ENCODE measurements at regions not wholly inside any gene's neighbourhood (a gene's known extent, or its start where the extent isn't known, plus 50 kb on each side); places are given as distances from the start of the nearest gene placed in this dataset.

GRCh38 chr13:111640476-111640875, 320.0 kb downstream of the TEX29 start:
- Histone ChIP-seq H3K4me1 (ENCODE audit: control insufficient read depth, extremely low read depth, insufficient read depth, low read length) (no peaks in the 10 kb centered on the region), H3K4me3 (ENCODE audit: control insufficient read depth in 2 of 3, extremely low read depth in 1 of 3, insufficient read depth in 2 of 3, low read depth in 1 of 3, low read length in 3 of 3) (no peak overlapping the region), H3K27me3 (ENCODE audit: control insufficient read depth, extremely low read depth, insufficient read depth, low read length) (no peaks in the 10 kb centered on the region), H3K9me1 (ENCODE audit: control insufficient read depth, extremely low read depth, insufficient read depth, low read length) (no peaks in the 10 kb centered on the region), H3K36me3 (ENCODE audit: control insufficient read depth in 2 of 2, extremely low read depth in 1 of 2, insufficient read depth in 2 of 2, low read length in 2 of 2) (no peaks in the 10 kb centered on the region), H4K20me1 (ENCODE audit: control insufficient read depth, extremely low read depth, insufficient read depth, low read length) (no peaks in the 10 kb centered on the region), H3K9me3 (ENCODE audit: control insufficient read depth, low read depth, low read length) (peaks cover 3% of the 10 kb centered on the region), H3K79me2 (ENCODE audit: control insufficient read depth, insufficient read depth, low read length) (no peaks in the 10 kb centered on the region), H3K4me2 (ENCODE audit: control insufficient read depth, extremely low read depth, insufficient read depth, low read depth, low read length) (no peak overlapping the region), H3K27ac (ENCODE audit: control insufficient read depth, insufficient read depth, low read length) (no peak overlapping the region), H3K9ac (ENCODE audit: control insufficient read depth, extremely low read depth, insufficient read depth, low read length) (no peak overlapping the region), H2AFZ (ENCODE audit: control insufficient read depth, low read length) (no peak overlapping the region)
- dilution Hi-C loops (cut with MboI; ENCODE audit: extremely low pct_ligation_motif_present, low sequenced_read_pairs) = no loop called here
- DNase-seq (ENCODE audit: low read depth, low spot score) = no peak
- FAIRE-seq = no peak
- TF ChIP-seq CTCF (optimal IDR thresholded peaks at IDR 0.05 in 1 of 3, IDR thresholded peaks at IDR 0.05 in 1 of 3, conservative IDR thresholded peaks at IDR 0.05 in 1 of 3; ENCODE audit: extremely low read depth in 1 of 3, insufficient read depth in 2 of 3, low read length in 3 of 3) = no peak
- no peak for TF ChIP-seq EZH2 (IDR thresholded peaks at IDR 0.05; ENCODE audit: low read length)

- no peaks in the 10 kb centered on the region for H3K4me1 ChIP-seq (ENCODE audit: control insufficient read depth, extremely low read depth, insufficient read depth, low read length)
- FAIRE-seq = no peak
- H3K27me3 ChIP-seq (ENCODE audit: control insufficient read depth, extremely low read depth, insufficient read depth, low read length) = no peaks in the 10 kb centered on the region
- no peak overlapping the region for H3K9ac ChIP-seq (ENCODE audit: control insufficient read depth, extremely low read depth, insufficient read depth, low read length)
- dilution Hi-C loops (cut with MboI; ENCODE audit: extremely low pct_ligation_motif_present, low sequenced_read_pairs) = no loop called here
- no peaks in the 10 kb centered on the region for H3K79me2 ChIP-seq (ENCODE audit: control insufficient read depth, insufficient read depth, low read length)
- no peaks in the 10 kb centered on the region for H3K9me1 ChIP-seq (ENCODE audit: control insufficient read depth, extremely low read depth, insufficient read depth, low read length)
- no peak overlapping the region for H3K27ac ChIP-seq (ENCODE audit: control insufficient read depth, insufficient read depth, low read length)
- TF ChIP-seq EZH2 (IDR thresholded peaks at IDR 0.05; ENCODE audit: low read length) (no peak), CTCF (optimal IDR thresholded peaks at IDR 0.05 in 1 of 3, IDR thresholded peaks at IDR 0.05 in 1 of 3, conservative IDR thresholded peaks at IDR 0.05 in 1 of 3; ENCODE audit: extremely low read depth in 1 of 3, insufficient read depth in 2 of 3, low read length in 3 of 3) (no peak)
- peaks cover 3% of the 10 kb centered on the region for H3K9me3 ChIP-seq (ENCODE audit: control insufficient read depth, low read depth, low read length)
- H3K4me3 ChIP-seq (ENCODE audit: control insufficient read depth in 2 of 3, extremely low read depth in 1 of 3, insufficient read depth in 2 of 3, low read depth in 1 of 3, low read length in 3 of 3) = no peak overlapping the region
- no peak for DNase-seq (ENCODE audit: low read depth, low spot score)
- H3K4me2 ChIP-seq (ENCODE audit: control insufficient read depth, extremely low read depth, insufficient read depth, low read depth, low read length) = no peak overlapping the region
- H3K36me3 ChIP-seq (ENCODE audit: control insufficient read depth in 2 of 2, extremely low read depth in 1 of 2, insufficient read depth in 2 of 2, low read length in 2 of 2) = no peaks in the 10 kb centered on the region
- H4K20me1 ChIP-seq (ENCODE audit: control insufficient read depth, extremely low read depth, insufficient read depth, low read length) = no peaks in the 10 kb centered on the region
- no peak overlapping the region for H2AFZ ChIP-seq (ENCODE audit: control insufficient read depth, low read length)
Observed at GRCh38 chr13:111642156-111642767, 321.8 kb downstream of the TEX29 start.

Measured in keratinocyte (primary cell).